Coronary artery (tissue), 2 donors: ENCODE measurements at regions not wholly inside any gene's neighbourhood (a gene's known extent, or its start where the extent isn't known, plus 50 kb on each side); places are given as distances from the start of the nearest gene placed in this dataset.
"Not testable (repeated sequence)": the region's sequence is repeated elsewhere in the genome, so short reads cannot be mapped to it uniquely, and the experiment has no call there.

ENCODE experiments used
- DNase-seq: peaks from one replicate; pipeline ENCODE4 v3.0.0-alpha.2; 2017; ENCODE audit warnings: low spot score
- H3K27ac ChIP-seq, 2 donors: fragments of 200-600 bp; sonication (generic); one replicate each; pipeline ENCODE4 v1.5.1; 2016 to 2019
- H3K4me3 ChIP-seq: fragments of 200-600 bp; sonication (generic); 2 replicates; pipeline ENCODE4 v1.5.1; 2016; ENCODE audit warnings: mild to moderate bottlenecking, moderate library complexity
- TF ChIP-seq, protein P1 (sequence below): fragments of 200-600 bp; sonication (generic); IDR thresholded peaks from one replicate; pipeline ENCODE4 v1.5.1; 2019; ENCODE audit warnings: antibody characterized with exemption

GRCh38 chr1:29921741-29922140 is 685.4 kb downstream of the PTPRU start:
- H3K27ac ChIP-seq, result no peak overlapping the region
- DNase-seq, result no peak
- TF ChIP-seq, protein P1, sequence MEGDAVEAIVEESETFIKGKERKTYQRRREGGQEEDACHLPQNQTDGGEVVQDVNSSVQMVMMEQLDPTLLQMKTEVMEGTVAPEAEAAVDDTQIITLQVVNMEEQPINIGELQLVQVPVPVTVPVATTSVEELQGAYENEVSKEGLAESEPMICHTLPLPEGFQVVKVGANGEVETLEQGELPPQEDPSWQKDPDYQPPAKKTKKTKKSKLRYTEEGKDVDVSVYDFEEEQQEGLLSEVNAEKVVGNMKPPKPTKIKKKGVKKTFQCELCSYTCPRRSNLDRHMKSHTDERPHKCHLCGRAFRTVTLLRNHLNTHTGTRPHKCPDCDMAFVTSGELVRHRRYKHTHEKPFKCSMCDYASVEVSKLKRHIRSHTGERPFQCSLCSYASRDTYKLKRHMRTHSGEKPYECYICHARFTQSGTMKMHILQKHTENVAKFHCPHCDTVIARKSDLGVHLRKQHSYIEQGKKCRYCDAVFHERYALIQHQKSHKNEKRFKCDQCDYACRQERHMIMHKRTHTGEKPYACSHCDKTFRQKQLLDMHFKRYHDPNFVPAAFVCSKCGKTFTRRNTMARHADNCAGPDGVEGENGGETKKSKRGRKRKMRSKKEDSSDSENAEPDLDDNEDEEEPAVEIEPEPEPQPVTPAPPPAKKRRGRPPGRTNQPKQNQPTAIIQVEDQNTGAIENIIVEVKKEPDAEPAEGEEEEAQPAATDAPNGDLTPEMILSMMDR, result no peak
- no peak overlapping the region for H3K4me3 ChIP-seq

DNA sequence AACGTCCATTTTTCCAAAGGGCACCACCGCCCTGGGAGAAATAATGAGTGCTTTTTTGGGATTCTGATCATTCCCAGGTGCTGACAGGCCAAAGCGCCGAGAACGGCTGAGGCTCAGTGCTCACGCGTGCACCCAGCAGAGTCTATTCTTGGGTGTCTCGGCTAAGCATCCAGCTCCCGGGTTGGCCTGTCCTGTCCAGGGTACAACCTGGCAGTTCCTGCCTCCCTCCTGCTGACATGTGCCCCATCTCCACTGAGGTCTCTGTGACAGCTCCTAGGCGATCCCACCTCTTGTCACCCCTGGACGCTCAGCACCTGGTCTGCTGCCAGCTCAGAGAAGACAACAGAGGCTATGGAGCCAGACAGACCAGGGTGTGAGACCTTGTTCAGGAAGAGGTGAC is 684.5 kb downstream of the PTPRU start:
- DNase-seq, result no peak
- H3K4me3 ChIP-seq, result no peak overlapping the region
- TF ChIP-seq, protein P1, result no peak
- H3K27ac ChIP-seq, result no peak overlapping the region

- TF ChIP-seq, protein P1, result no peak
- DNase-seq, result no peak
- Histone ChIP-seq H3K4me3 (no peak overlapping the region), H3K27ac (no peak overlapping the region)
Measured at GRCh38 chr1:29920316-29920715, 684.0 kb downstream of the PTPRU start.

GRCh38 chr1:29919041-29919440 is 682.7 kb downstream of the PTPRU start:
- not testable (repeated sequence) for DNase-seq, H3K4me3 ChIP-seq, H3K27ac ChIP-seq

DNA sequence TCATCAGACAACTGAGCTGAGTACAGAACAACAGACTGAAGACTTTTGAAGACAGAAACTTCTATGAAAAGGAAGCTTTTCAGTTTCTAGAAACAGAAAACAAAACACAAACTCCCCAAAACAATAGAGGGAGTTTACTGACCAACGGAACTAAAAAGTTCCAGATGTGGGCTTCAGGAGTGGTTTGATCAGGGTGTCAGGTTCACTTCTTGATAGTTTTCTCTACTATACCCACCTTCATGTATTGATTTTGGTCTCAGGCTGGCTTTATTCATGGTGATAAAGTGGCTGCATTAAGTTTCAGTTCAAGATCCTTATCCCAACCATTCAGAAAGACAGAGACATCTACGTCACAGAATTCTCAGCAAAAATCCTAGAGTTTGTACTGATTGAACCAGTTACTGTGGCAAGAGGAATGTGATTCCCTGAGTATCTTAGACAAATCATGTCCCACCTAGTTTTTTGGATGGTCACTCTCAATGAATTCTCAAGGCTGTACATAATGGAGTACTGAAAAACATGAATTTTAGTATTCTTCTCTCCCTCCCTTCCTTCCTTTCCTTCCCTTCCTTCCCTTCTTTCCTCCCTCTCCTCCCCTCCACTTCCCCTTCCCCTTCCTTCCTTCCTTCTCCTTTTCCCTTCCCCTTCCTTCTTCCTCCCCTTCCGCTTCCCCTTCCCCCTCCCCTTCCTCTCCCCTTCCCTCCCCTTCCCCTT is 680.5 kb downstream of the PTPRU start:
- no peak for DNase-seq
- no peak overlapping the region for H3K27ac ChIP-seq
- TF ChIP-seq, protein P1, result no peak
- no peak overlapping the region for H3K4me3 ChIP-seq

GRCh38 chr1:29914936-29915335 is 678.6 kb downstream of the PTPRU start:
- no peak overlapping the region for H3K4me3 ChIP-seq
- DNase-seq, result no peak
- H3K27ac ChIP-seq, result no peak overlapping the region
- TF ChIP-seq, protein P1, result no peak

DNA sequence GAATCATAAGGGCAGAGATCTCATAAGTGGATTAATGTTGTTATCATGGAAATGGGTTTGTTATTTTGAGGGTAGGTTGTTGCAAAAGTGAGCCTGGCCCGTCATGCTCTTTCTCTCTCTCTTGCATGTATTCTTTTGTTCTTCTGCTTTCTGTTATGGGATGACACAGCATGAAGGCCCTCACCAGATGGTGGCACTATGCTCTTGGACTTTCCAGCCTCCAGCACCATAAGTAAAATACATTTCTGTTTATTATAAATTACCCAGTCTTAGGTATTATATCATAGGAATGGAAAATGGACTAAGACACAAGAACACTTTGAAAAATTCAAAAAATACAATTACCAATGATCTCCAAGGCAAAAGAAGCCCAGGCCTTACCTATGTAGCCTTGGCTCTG is 676.1 kb downstream of the PTPRU start:
- no peak for DNase-seq
- TF ChIP-seq, protein P1, result no peak
- Histone ChIP-seq H3K27ac (no peak overlapping the region), H3K4me3 (no peak overlapping the region)
